ENCODE measurements at regions not wholly inside any gene's neighbourhood (a gene's known extent, or its start where the extent isn't known, plus 50 kb on each side); places are given as distances from the start of the nearest gene placed in this dataset.
"Not testable (repeated sequence)": the region's sequence is repeated elsewhere in the genome, so short reads cannot be mapped to it uniquely, and the experiment has no call there.

DNA sequence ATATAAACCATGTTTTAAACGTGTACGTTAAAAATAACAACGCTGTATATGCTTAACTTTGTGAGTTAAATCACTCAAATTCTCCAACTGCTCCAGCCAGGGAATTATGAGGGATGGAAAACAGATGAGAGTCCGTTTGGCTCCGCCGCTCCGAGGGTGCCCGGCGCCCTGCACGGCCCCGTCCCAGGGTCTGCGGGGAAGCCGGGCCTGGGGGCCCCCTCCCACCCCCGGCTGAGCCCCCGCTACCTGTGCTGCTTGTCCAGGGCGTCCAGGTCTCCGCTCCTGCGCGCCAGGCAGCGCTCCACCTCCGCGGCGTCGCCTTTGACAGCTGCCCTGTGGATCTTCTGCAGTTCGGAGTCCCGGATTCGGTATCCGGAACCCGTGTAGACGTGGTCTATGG is 415.5 kb downstream of the FOXD4L4 start:
- not testable (repeated sequence) for H3K9me3 Mint-ChIP-seq; H3K4me3 Mint-ChIP-seq; H3K27me3 Mint-ChIP-seq (ENCODE audit: low read depth); DNase-seq; H3K4me1 Mint-ChIP-seq (ENCODE audit: low read depth); H3K36me3 Mint-ChIP-seq (ENCODE audit: insufficient read depth in 2 of 2); H3K27ac Mint-ChIP-seq
- peak in 1 of 2 donors; percentile 23 for ATAC-seq (replicated peaks in 1 of 2)

DNA sequence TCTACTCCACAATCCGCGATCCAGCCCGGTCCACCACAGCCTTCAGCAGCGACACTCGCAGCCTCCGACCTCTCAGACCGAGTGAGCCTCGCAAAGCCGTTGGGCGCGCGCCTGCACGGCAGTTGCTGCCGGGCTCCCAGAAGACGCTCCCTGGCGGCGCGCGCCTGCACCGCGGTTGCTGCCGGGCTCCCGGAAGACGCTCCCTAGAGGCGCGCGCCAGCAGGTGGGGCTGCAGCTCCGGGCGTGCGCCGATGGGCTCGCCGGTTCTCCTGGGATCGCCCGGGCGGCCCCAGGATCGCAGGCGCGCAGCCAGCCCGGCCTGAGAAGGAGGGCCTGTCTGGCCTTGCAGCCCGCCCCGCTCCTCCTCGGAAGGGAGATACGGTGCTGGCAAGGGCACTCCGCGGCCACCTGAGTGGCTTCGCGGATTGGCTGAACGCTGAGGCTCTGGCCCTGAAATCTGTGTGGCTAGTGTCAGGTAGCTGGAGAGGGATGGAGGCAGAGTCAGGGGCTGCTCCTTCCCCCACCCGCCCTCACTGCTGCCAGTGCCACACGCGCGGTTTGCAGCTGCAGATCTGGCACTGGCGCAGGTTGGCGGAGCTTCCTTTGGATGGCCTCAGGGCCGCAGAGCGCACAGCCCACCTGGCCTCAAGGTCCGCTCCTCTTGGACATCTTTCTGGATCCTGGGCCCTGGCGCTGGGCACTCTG is 416.2 kb downstream of the FOXD4L4 start:
- H3K9me3 Mint-ChIP-seq, result not testable (repeated sequence)

DNA sequence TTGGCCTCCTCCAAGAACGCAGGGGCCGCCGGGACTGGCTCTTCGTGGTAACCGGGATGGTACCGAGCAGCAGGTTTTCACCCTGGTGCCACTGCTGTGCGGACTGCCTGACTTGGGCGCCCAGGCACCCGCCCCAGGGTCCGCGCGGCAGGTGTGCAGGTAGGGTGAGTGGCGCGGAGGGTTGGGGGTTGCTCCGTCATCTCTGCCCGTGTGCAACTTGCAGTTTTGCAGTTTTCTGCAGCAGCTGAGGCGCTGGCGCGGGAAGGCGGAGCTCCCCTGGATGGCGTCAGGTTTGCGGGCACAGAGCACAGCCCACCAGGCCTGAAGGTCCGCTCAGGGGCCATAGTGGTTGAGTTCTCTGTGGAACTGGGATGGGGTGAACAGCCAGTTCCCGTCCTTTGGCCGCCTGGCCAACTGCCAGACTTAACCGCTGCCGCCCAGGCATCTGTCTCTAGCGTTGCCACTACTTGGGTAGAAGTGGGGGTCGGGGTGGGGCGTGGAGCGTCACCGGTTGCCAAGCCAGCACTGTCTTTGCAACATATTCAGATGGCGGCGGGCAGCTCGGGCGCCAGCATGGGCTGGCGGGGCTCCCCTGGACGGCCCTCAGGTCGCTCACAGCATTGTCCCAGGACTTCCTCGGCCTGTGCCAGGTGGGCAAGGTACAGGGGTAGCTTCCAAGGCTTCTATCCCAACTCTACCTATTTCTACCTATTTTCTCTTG is 417.2 kb downstream of the FOXD4L4 start:
- DNase-seq; H3K36me3 Mint-ChIP-seq (ENCODE audit: insufficient read depth in 2 of 2); ATAC-seq (replicated peaks in 1 of 2): not testable (repeated sequence)

More for the DNA sequence above, 416.2 kb downstream of the FOXD4L4 start:
- H3K36me3 Mint-ChIP-seq (ENCODE audit: insufficient read depth in 2 of 2); H3K4me1 Mint-ChIP-seq (ENCODE audit: low read depth); H3K27me3 Mint-ChIP-seq (ENCODE audit: low read depth); H3K4me3 Mint-ChIP-seq; H3K27ac Mint-ChIP-seq: not testable (repeated sequence)
- peak; percentile 99 to 100 for ATAC-seq (replicated peaks in 1 of 2)
- peak; percentile 49 to 56 for DNase-seq

DNA sequence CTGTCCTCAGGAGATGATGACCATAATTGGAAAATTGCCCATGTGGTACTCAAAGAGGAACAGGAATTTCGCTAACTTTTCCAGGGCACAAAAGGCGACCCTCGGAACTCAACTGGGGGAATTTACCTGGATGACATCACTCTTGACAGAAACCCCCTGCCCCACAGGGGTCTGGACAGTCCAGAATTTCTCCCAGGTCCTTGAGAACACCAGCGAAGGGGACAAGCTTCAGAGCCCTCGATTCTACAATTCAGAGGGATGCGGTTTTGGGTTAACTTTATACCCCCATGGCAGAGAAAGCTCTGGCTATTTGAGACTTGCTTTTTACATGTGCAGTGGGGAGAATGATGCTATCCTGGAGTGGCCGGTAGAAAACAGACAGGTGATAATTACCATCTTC is 445.4 kb downstream of the FOXD4L4 start:
- DNase-seq; H3K4me3 Mint-ChIP-seq; ATAC-seq (replicated peaks in 1 of 2); H3K4me1 Mint-ChIP-seq (ENCODE audit: low read depth); H3K27ac Mint-ChIP-seq; H3K9me3 Mint-ChIP-seq; H3K36me3 Mint-ChIP-seq (ENCODE audit: insufficient read depth in 2 of 2); H3K27me3 Mint-ChIP-seq (ENCODE audit: low read depth): not testable (repeated sequence)

More for the DNA sequence above, 417.2 kb downstream of the FOXD4L4 start:
- H3K27ac Mint-ChIP-seq; H3K9me3 Mint-ChIP-seq; H3K4me3 Mint-ChIP-seq; H3K27me3 Mint-ChIP-seq (ENCODE audit: low read depth); H3K4me1 Mint-ChIP-seq (ENCODE audit: low read depth): not testable (repeated sequence)

DNA sequence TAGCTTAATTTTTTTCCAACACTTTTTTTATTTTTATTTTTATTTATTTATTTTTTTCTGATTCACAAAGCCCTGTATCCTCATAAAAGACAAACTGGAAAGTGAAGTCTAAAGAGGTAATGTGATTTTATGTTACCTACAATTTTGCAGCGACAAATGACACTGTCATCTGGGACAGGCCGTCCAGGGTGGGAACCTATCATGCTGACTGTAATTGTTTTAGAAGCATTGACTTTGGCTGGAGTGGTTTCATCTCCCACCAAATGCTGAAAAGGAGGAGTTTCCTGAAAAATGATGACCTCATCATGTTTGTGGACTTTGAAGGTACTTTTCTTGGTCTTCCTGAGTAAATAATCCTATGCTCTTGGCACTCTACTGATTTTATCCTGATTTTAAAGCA is 446.7 kb downstream of the FOXD4L4 start:
- not testable (repeated sequence) for H3K9me3 Mint-ChIP-seq; H3K27me3 Mint-ChIP-seq (ENCODE audit: low read depth); H3K4me3 Mint-ChIP-seq; H3K36me3 Mint-ChIP-seq (ENCODE audit: insufficient read depth in 2 of 2); DNase-seq; H3K27ac Mint-ChIP-seq; ATAC-seq (replicated peaks in 1 of 2); H3K4me1 Mint-ChIP-seq (ENCODE audit: low read depth)

DNA sequence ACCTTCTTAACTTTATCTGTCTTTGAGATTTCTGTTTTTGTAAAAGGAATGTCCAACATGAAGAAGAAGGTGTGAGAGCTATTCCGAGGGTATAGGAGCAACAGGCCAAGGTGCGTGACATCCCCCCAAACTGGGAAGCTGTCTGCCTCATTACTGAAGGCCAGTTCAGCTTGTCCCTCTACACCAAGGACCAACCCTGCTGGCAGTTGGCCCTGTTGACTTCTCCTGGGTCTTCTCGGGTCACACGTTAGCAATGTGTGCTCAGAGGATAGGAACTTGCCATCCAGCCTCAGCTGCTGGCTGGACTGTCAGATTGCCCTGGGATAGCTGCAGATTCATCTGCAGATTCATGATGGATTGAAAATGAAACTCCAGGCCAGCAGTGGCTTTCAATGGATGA is 460.3 kb downstream of the FOXD4L4 start:
- not testable (repeated sequence) for H3K9me3 Mint-ChIP-seq; H3K36me3 Mint-ChIP-seq (ENCODE audit: insufficient read depth in 2 of 2); DNase-seq; ATAC-seq (replicated peaks in 1 of 2); H3K27me3 Mint-ChIP-seq (ENCODE audit: low read depth); H3K4me3 Mint-ChIP-seq; H3K4me1 Mint-ChIP-seq (ENCODE audit: low read depth); H3K27ac Mint-ChIP-seq

DNA sequence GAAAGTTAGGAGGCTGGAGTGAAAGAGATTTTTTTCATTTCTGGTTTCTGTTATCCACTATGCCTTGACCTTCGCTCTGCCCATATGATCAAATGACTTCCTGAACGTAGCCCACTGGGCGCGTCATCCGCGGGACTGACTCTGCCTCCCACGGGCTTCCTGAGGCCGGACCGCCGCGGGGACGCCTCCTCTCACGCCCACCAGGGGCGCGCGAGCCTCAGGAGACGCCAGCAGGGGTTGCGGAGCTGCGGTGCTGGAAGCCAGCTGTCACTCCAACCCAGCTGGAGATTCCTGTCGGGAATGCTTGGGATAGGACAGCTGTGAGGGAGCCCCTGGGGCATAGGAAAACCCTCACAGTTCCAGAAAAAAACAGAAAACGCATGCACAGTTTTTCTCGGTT is 461.5 kb downstream of the FOXD4L4 start:
- not testable (repeated sequence) for ATAC-seq (replicated peaks in 1 of 2); H3K4me3 Mint-ChIP-seq; H3K27ac Mint-ChIP-seq; H3K9me3 Mint-ChIP-seq; H3K27me3 Mint-ChIP-seq (ENCODE audit: low read depth); H3K4me1 Mint-ChIP-seq (ENCODE audit: low read depth); DNase-seq; H3K36me3 Mint-ChIP-seq (ENCODE audit: insufficient read depth in 2 of 2)

DNA sequence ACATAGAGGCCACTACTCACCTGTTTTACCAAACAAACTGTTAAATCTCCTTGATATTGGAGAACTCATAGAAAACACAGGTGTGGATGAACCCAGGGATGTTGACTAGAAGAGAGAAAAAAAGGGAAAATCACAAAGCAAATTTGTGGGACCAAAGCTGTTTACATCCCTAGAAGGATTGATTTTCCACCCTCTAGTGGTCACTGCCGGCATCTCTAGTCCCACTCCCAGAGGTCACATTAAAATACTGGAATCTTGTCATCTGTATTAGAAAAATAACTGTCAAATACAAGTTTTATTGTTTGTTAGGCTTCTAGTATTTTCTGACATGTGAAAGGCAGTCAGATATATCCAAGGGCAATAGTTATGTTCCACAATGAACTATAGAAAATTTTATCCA is 469.7 kb downstream of the FOXD4L4 start:
- not testable (repeated sequence) for ATAC-seq (replicated peaks in 1 of 2); H3K36me3 Mint-ChIP-seq (ENCODE audit: insufficient read depth in 2 of 2); DNase-seq; H3K27me3 Mint-ChIP-seq (ENCODE audit: low read depth); H3K4me1 Mint-ChIP-seq (ENCODE audit: low read depth); H3K4me3 Mint-ChIP-seq; H3K27ac Mint-ChIP-seq; H3K9me3 Mint-ChIP-seq

DNA sequence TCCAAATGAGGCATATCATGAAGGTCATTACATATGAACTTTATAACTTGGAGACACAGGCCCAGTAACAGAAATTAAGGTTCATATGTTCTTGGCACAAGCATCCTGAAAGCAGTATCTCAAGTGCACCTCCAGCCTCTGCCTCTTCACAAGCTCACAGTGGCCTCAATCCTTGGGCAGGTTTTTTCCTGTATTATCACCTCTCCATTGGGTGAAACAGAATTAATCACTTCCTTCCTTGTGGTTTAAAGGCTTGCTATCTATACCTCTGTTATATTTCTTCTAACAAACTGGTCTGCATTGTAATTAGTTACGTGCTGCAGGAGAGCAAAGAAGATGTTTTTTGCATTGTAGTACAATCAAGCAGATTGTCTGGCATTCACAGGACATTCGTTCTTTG is 471.0 kb downstream of the FOXD4L4 start:
- H3K4me1 Mint-ChIP-seq (ENCODE audit: low read depth); H3K27ac Mint-ChIP-seq; H3K4me3 Mint-ChIP-seq; ATAC-seq (replicated peaks in 1 of 2); DNase-seq; H3K9me3 Mint-ChIP-seq; H3K27me3 Mint-ChIP-seq (ENCODE audit: low read depth); H3K36me3 Mint-ChIP-seq (ENCODE audit: insufficient read depth in 2 of 2): not testable (repeated sequence)

DNA sequence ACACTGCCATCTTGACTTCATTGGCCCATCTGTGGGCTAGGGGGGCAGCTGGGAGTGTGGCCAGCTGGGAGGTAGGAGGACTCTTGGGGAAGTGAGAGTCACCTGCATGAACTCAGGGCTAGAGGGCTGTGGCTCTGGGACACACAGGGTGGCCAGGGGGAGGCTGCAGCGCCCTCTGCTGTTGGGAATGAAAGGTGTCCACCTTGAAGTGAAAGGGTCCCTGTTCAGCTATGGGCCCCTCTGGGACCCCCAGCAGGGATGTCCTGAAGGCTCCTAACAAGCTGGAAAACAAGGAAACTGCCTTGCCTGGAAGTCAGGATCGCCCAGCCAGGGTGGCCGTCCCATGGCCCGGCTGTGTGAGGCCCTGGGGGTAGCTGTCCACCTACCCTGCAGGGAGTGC is 507.8 kb downstream of the FOXD4L4 start:
- H3K27ac Mint-ChIP-seq; H3K4me3 Mint-ChIP-seq; H3K4me1 Mint-ChIP-seq (ENCODE audit: low read depth); H3K36me3 Mint-ChIP-seq (ENCODE audit: insufficient read depth in 2 of 2); H3K9me3 Mint-ChIP-seq; ATAC-seq (replicated peaks in 1 of 2); H3K27me3 Mint-ChIP-seq (ENCODE audit: low read depth): not testable (repeated sequence)
- DNase-seq, result peak in 1 of 2 donors; percentile 20

DNA sequence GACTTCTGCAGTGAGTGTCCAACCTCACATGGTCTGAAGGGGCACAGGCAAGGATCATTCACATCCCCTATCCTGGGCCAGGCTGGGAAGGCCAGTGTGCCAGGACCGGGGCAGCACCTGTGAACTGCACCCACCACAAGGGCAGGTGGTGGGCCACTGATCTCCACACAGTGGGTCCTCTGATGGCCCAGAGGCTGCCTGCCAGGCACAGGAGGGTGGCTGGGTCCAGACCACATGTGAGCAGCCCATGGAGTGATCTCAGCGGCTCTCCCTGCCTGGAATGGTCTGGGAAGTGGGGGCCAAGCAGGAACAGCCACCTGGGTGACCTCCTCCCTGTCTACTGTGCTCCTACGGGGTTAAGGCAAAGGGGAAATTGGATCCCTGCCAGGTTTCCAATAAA is 508.5 kb downstream of the FOXD4L4 start:
- H3K4me1 Mint-ChIP-seq (ENCODE audit: low read depth); H3K27me3 Mint-ChIP-seq (ENCODE audit: low read depth); H3K4me3 Mint-ChIP-seq; H3K36me3 Mint-ChIP-seq (ENCODE audit: insufficient read depth in 2 of 2); H3K9me3 Mint-ChIP-seq; DNase-seq; H3K27ac Mint-ChIP-seq; ATAC-seq (replicated peaks in 1 of 2): not testable (repeated sequence)

DNA sequence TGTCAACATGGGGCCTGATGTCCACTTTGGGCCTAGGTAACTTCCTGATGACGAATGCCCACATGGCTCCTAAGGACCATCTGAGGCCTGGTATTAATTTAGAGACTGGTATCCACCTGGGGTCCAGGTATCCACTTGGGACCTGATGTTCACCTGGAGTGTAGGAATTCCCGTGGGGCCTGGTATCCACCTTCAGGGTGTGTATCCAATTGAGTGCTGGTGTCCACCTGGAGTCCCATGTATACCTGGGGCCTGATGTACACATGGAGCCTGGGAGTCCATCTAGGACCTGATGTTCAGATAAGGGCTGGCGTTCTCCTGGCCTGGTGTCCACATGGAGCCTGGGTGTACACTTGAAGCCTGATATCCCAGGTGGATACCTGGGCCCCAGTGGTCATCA is 520.6 kb downstream of the FOXD4L4 start:
- H3K36me3 Mint-ChIP-seq (ENCODE audit: insufficient read depth in 2 of 2); ATAC-seq (replicated peaks in 1 of 2); H3K4me1 Mint-ChIP-seq (ENCODE audit: low read depth); H3K9me3 Mint-ChIP-seq; DNase-seq; H3K4me3 Mint-ChIP-seq; H3K27ac Mint-ChIP-seq; H3K27me3 Mint-ChIP-seq (ENCODE audit: low read depth): not testable (repeated sequence)

DNA sequence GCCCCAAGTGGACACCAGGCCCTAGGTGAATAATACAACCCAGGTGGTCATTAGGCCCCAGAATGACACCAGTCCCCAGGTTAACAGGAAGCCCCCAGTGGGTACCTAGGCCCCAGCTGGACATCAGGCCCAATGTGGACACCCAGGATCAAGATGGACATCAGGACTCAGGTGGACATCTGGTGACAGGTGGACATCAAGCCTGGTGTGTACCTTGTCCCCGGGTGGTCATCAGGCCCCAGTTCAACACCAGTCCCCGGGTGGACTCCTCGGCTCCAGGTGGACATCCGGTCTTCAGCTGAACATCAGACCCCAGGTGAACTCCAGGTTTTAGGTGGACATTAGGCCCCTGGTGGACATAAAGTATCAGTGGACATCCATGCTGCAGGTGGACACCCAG is 524.6 kb downstream of the FOXD4L4 start:
- ATAC-seq (replicated peaks in 1 of 2); H3K36me3 Mint-ChIP-seq (ENCODE audit: insufficient read depth in 2 of 2); H3K4me1 Mint-ChIP-seq (ENCODE audit: low read depth); H3K9me3 Mint-ChIP-seq; DNase-seq; H3K27ac Mint-ChIP-seq; H3K4me3 Mint-ChIP-seq; H3K27me3 Mint-ChIP-seq (ENCODE audit: low read depth): not testable (repeated sequence)

DNA sequence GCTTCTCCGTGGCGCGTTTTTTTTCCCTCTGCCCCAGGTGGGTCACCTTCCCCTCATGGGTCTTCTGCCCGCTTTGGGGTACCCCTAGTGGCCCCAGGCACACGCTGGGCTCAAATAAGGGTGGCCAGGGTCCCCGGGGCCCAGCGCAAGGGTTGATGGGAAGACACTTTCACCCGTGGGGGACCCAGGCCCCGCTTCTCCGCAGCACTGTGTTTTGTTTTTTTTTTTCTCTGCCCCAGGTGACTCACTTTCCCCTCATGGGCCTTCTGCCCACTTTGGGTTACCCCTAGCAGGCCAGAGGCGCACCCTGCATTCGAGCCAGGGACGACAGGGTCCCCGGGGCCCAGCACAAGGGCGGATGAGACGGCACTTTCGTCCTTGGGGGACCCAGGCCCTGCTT is 526.7 kb downstream of the FOXD4L4 start:
- not testable (repeated sequence) for H3K27ac Mint-ChIP-seq; H3K9me3 Mint-ChIP-seq; H3K4me1 Mint-ChIP-seq (ENCODE audit: low read depth); H3K4me3 Mint-ChIP-seq; H3K27me3 Mint-ChIP-seq (ENCODE audit: low read depth); ATAC-seq (replicated peaks in 1 of 2); H3K36me3 Mint-ChIP-seq (ENCODE audit: insufficient read depth in 2 of 2); DNase-seq
